GM12878 (cell line): ENCODE measurements at regions not wholly inside any gene's neighbourhood (a gene's known extent, or its start where the extent isn't known, plus 50 kb on each side); places are given as distances from the start of the nearest gene placed in this dataset.

Experiments used
- ATAC-seq: fragments of 200-7000 bp; cut with Tn5 transposase; 3 replicates; pipeline ENCODE4 v1.9.1; 2020; ENCODE audit warnings: mild to moderate bottlenecking, moderate library complexity
- BruUV-seq: library from RNA; stranded (reverse); fragments of 400-500 nt; replicated peaks from 2 replicates; lab custom pipeline; 2021; lab: Mats Ljungman, UMichigan
- CTCF ChIA-PET: fragments of 300-600 bp; sonication (Branson Sonifier 250); formaldehyde crosslinking; extraction: SDS; loops from one replicate; lab custom pipeline; 2021; ENCODE audit warnings: inconsistent platforms; lab: Yijun Ruan, JAX
- POLR2A ChIA-PET: fragments of 350-600 bp; formaldehyde crosslinking; extraction: SDS; loops from one replicate; lab custom pipeline; 2021; ENCODE audit warnings: inconsistent platforms; lab: Charles Lee
- RAD21 ChIA-PET: fragments of 300-600 bp; sonication (Branson Sonifier 250); formaldehyde crosslinking; loops from one replicate; lab custom pipeline; 2023; ENCODE audit warnings: antibody characterized with exemption; ENCODE audit not compliant: unreplicated experiment; lab: Charles Lee
- SMC1A ChIA-PET: fragments of 300-600 bp; sonication (Branson Sonifier 250); formaldehyde crosslinking; loops from one replicate; lab custom pipeline; 2023; ENCODE audit not compliant: unreplicated experiment, uncharacterized antibody; lab: Charles Lee
- DNase-seq: peaks from one replicate; pipeline ENCODE4 v3.0.0-alpha.2; 2011; ENCODE audit warnings: low read depth, low spot score
- FAIRE-seq: peaks from 3 replicates; lab custom pipeline; 2011; peaks lifted over from hg19 to GRCh38; lab: Jason Lieb, UNC
- H2AFZ ChIP-seq: 2 replicates; pipeline ENCODE4 v1.6.0; 2011; ENCODE audit warnings: low read depth, low read length, control low read depth; ENCODE audit not compliant: control insufficient read depth
- H3K27ac ChIP-seq: 2 replicates; pipeline ENCODE4 v1.5.1; 2011; ENCODE audit warnings: control low read depth; ENCODE audit not compliant: control insufficient read depth, insufficient read depth
- H3K27me3 ChIP-seq, 2 experiments: replicated peaks in 1 of 2; 2 replicates each; pipeline versions ENCODE4 v1.6.0 to v1.6.1; 2011; ENCODE audit warnings: low read length in 1 of 2; ENCODE audit not compliant: control insufficient read depth in 2 of 2, insufficient read depth in 2 of 2
- H3K36me3 ChIP-seq, 2 experiments: 2 replicates each; pipeline ENCODE4 v1.5.1; 2011; ENCODE audit warnings: low read length in 1 of 2; ENCODE audit not compliant: control insufficient read depth in 2 of 2, insufficient read depth in 2 of 2
- H3K4me1 ChIP-seq: 2 replicates; pipeline ENCODE4 v1.6.1; 2011; ENCODE audit warnings: mild to moderate bottlenecking, low read length, moderate library complexity, mixed read lengths; ENCODE audit not compliant: control insufficient read depth, insufficient read depth
- H3K4me2 ChIP-seq: 2 replicates; pipeline ENCODE4 v1.6.0; 2011; ENCODE audit warnings: control low read depth; ENCODE audit not compliant: control insufficient read depth, insufficient read depth
- H3K4me3 ChIP-seq: fragments of 200-600 bp; sonication (generic); 2 replicates; pipeline ENCODE4 v1.5.1; 2016
- H3K79me2 ChIP-seq: 2 replicates; pipeline ENCODE4 v1.6.0; 2011; ENCODE audit warnings: low read length; ENCODE audit not compliant: control insufficient read depth, insufficient read depth
- H3K9ac ChIP-seq: 2 replicates; pipeline ENCODE4 v1.8.0; 2011; ENCODE audit warnings: low read length, control low read depth, mixed read lengths; ENCODE audit not compliant: control insufficient read depth, insufficient read depth
- H3K9me3 ChIP-seq: replicated peaks from 3 replicates; pipeline ENCODE4 v1.5.1; 2011; ENCODE audit warnings: mild to moderate bottlenecking, low read length; ENCODE audit not compliant: control insufficient read depth, insufficient read depth
- H4K20me1 ChIP-seq: 2 replicates; pipeline ENCODE4 v1.6.0; 2011; ENCODE audit not compliant: control insufficient read depth, insufficient read depth
- CHD2 ChIP-seq: IDR thresholded peaks from 2 replicates; pipeline ENCODE4 v1.6.1; 2011; ENCODE audit warnings: low read depth, low read length, improper control_type of control experiment, borderline replicate concordance
- GABPA ChIP-seq: IDR thresholded peaks from 2 replicates; pipeline ENCODE4 v1.6.1; 2014; ENCODE audit warnings: antibody characterized with exemption, low read depth, mild to moderate bottlenecking, inconsistent platforms
- HDAC2 ChIP-seq: fragments of 200-600 bp; sonication (generic); IDR thresholded peaks from 2 replicates; pipeline ENCODE4 v1.6.1; 2017
- NFYA ChIP-seq: IDR thresholded peaks from 2 replicates; pipeline ENCODE4 v1.6.1; 2011; ENCODE audit warnings: low read depth, mild to moderate bottlenecking, low read length, improper control_type of control experiment, borderline replicate concordance
- POLR2AphosphoS2 ChIP-seq: IDR thresholded peaks from 2 replicates; pipeline ENCODE4 v1.6.1; 2011; ENCODE audit warnings: low read depth, mild to moderate bottlenecking, low read length, improper control_type of control experiment, moderate library complexity
- RAD51 ChIP-seq: fragments of 450-650 bp; IDR thresholded peaks from 2 replicates; pipeline ENCODE4 v1.6.1; 2016; ENCODE audit warnings: moderate library complexity, mild to moderate bottlenecking, inconsistent platforms
- RBBP5 ChIP-seq: fragments of 200-600 bp; sonication (generic); conservative IDR thresholded peaks from 2 replicates; pipeline ENCODE4 v1.6.1; 2016
- SMAD5 ChIP-seq: IDR thresholded peaks from 2 replicates; pipeline ENCODE4 v1.6.1; 2016; ENCODE audit warnings: antibody characterized with exemption, low read depth
- SREBF2 ChIP-seq: IDR thresholded peaks from 2 replicates; pipeline ENCODE4 v1.6.1; 2012; ENCODE audit warnings: mild to moderate bottlenecking, low read length
- SUPT20H ChIP-seq: IDR thresholded peaks from 2 replicates; pipeline ENCODE4 v1.6.1; 2011; ENCODE audit warnings: low read depth, mild to moderate bottlenecking, low read length, moderate library complexity, borderline replicate concordance; ENCODE audit not compliant: control insufficient read depth
- ZBED1 ChIP-seq: IDR thresholded peaks from 2 replicates; pipeline ENCODE4 v1.6.1; 2016; ENCODE audit warnings: borderline replicate concordance
- ZNF384 ChIP-seq: IDR thresholded peaks from 2 replicates; pipeline ENCODE4 v1.6.1; 2012; ENCODE audit warnings: low read depth, mild to moderate bottlenecking, low read length, improper control_type of control experiment, borderline replicate concordance
- WGBS: methylation state at CpG from one replicate; pipeline ENCODE4 v1.1.6; 2016; ENCODE audit warnings: low lambda C conversion rate; ENCODE audit not compliant: insufficient replicate concordance, insufficient coverage; ENCODE audit errors: missing lambda C conversion rate; 5-methylcytosine and 5-hydroxymethylcytosine counted together
- in situ Hi-C: fragments of 300-500 bp; cut with MboI; formaldehyde crosslinking; loops from 9 replicates; pipeline ENCODE4 v1.14.3; 2018; ENCODE audit warnings: mixed read lengths
- intact Hi-C: fragments of 100-400 bp; cut with micrococcal nuclease; formaldehyde crosslinking; loops from one replicate; pipeline ENCODE4 v1.14.2; 2022; ENCODE audit not compliant: unreplicated experiment
- TF ChIP-seq, protein P1 (sequence below): IDR thresholded peaks from 2 replicates; pipeline ENCODE4 v1.6.1; 2012; ENCODE audit warnings: low read depth, low read length, improper control_type of control experiment
- TF ChIP-seq, protein P2 (sequence below): fragments of 450-650 bp; IDR thresholded peaks from 2 replicates; pipeline ENCODE4 v1.6.1; 2017; ENCODE audit warnings: borderline replicate concordance

DNA sequence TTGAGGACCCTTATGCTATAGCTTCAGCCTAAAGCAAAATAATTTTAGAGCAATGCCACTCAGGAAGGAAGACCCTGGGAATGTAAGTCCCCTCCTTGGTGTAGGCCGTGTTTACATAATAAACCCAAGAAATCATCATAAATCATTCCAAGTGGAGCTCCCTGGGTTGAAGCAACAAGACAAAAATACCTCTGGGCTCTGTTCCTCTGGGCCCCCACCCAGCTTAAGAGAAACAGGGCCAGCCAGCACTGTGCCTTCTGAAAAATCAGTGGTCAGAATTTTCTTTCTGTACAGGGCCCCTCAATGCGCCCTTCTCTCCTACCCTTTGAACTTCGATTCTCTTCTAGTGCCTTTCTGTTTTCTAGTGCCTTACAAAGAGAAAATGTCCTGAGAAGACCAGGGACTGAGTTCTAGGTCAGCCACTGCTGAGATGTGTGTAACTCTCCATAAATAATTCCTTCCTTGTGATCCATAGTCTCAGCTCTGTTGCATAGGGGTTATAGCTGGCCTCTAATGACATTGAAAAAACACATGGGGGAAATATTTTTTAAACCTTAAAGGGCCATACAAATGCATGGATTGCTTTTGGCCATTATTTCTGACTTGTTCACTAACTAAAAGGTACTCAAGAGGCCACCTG is 101.0 kb downstream of the ADRB2 start:
- ChIA-PET RAD21 (no interaction called here), CTCF (interaction anchor here (0.7 to 1.6 kb wide), 4 partner anchors 108 to 195 kb away, joined by 3 read pairs; no protein-coding TSS in a partner anchor), POLR2A (no interaction called here), SMC1A (interaction anchor here (0.6 to 1.9 kb wide), 6 partner anchors 15 to 186 kb away, joined by 3 to 5 read pairs (median 4); no protein-coding TSS in a partner anchor)
- Histone ChIP-seq H3K79me2 (no peaks in the 10 kb centered on the region), H4K20me1 (no peaks in the 10 kb centered on the region), H3K4me2 (no peak overlapping the region), H2AFZ (no peak overlapping the region), H3K4me3 (no peak overlapping the region), H3K9me3 (no peaks in the 10 kb centered on the region), H3K36me3 (no peaks in the 10 kb centered on the region), H3K27me3 (no peaks in the 10 kb centered on the region), H3K9ac (no peak overlapping the region), H3K27ac (no peak overlapping the region), H3K4me1 (no peaks in the 10 kb centered on the region)
- no TSS peak for BruUV-seq
- ATAC-seq (no peak), FAIRE-seq (no peak), DNase-seq (no peak)
- in situ Hi-C loops, result no loop called here
- WGBS, result 43% methylated on average over 3 of the region's 3 CpGs
- no peak for TF ChIP-seq HDAC2
- no peak for TF ChIP-seq SUPT20H
- TF ChIP-seq, protein P1, sequence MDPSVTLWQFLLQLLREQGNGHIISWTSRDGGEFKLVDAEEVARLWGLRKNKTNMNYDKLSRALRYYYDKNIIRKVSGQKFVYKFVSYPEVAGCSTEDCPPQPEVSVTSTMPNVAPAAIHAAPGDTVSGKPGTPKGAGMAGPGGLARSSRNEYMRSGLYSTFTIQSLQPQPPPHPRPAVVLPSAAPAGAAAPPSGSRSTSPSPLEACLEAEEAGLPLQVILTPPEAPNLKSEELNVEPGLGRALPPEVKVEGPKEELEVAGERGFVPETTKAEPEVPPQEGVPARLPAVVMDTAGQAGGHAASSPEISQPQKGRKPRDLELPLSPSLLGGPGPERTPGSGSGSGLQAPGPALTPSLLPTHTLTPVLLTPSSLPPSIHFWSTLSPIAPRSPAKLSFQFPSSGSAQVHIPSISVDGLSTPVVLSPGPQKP, result no peak
- TF ChIP-seq NFYA, result no peak
- no peak for TF ChIP-seq ZBED1
- TF ChIP-seq, protein P2, sequence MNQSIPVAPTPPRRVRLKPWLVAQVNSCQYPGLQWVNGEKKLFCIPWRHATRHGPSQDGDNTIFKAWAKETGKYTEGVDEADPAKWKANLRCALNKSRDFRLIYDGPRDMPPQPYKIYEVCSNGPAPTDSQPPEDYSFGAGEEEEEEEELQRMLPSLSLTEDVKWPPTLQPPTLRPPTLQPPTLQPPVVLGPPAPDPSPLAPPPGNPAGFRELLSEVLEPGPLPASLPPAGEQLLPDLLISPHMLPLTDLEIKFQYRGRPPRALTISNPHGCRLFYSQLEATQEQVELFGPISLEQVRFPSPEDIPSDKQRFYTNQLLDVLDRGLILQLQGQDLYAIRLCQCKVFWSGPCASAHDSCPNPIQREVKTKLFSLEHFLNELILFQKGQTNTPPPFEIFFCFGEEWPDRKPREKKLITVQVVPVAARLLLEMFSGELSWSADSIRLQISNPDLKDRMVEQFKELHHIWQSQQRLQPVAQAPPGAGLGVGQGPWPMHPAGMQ, result no peak
- TF ChIP-seq GABPA, result no peak
- no peak for TF ChIP-seq RBBP5
- no peak for TF ChIP-seq RAD51
- TF ChIP-seq SREBF2, result no peak
- TF ChIP-seq SMAD5, result no peak
- no peak for TF ChIP-seq ZNF384
- TF ChIP-seq POLR2AphosphoS2, result no peak
- TF ChIP-seq CHD2, result no peak
- intact Hi-C loops, result no loop called here
